Heart left ventricle (tissue), 16 donors: ENCODE measurements at regions not wholly inside any gene's neighbourhood (a gene's known extent, or its start where the extent isn't known, plus 50 kb on each side); places are given as distances from the start of the nearest gene placed in this dataset.

Experiments used
- ATAC-seq, 4 donors: fragments of 200-7000 bp; cut with Tn5 transposase; one replicate each; pipeline ENCODE4 v1.9.1; 2020 to 2022; ENCODE audit warnings: moderate library complexity in 4 of 4, mild to moderate bottlenecking in 3 of 4, moderate number of reproducible peaks in 1 of 4
- DNase-seq, 5 donors: peaks; one replicate each; pipeline ENCODE4 v3.0.0-alpha.2; 2020
- H3K27ac ChIP-seq, 12 donors: fragments of 200-600 bp; sonication (generic) in 4 of 12; one replicate each; pipeline versions ENCODE4 v1.5.0 to v1.8.0; 2016 to 2022; ENCODE audit warnings: mild to moderate bottlenecking in 2 of 12
- H3K27me3 ChIP-seq, 9 donors: fragments of 200-600 bp; sonication (generic) in 2 of 9; one replicate each; pipeline versions ENCODE4 v1.5.1 to v1.8.0; 2016 to 2022; ENCODE audit warnings: mild to moderate bottlenecking in 3 of 9
- H3K36me3 ChIP-seq, 9 donors: fragments of 200-600 bp; sonication (generic) in 2 of 9; one replicate each; pipeline versions ENCODE4 v1.5.0 to v1.8.0; 2018 to 2022; ENCODE audit warnings: mild to moderate bottlenecking in 2 of 9
- H3K4me1 ChIP-seq, 12 donors: fragments of 200-600 bp; sonication (generic) in 4 of 12; one replicate each; pipeline versions ENCODE4 v1.5.0 to v1.8.0; 2016 to 2022; ENCODE audit warnings: mild to moderate bottlenecking in 3 of 12
- H3K4me3 ChIP-seq, 12 donors: fragments of 200-600 bp; sonication (generic) in 4 of 12; one replicate each; pipeline versions ENCODE4 v1.5.0 to v1.8.0; 2017 to 2022; ENCODE audit warnings: mild to moderate bottlenecking in 9 of 12, moderate library complexity in 4 of 12
- H3K9me3 ChIP-seq, 12 donors: fragments of 200-600 bp; sonication (generic) in 4 of 12; one replicate each; pipeline versions ENCODE4 v1.5.0 to v1.8.0; 2016 to 2022; ENCODE audit warnings: mild to moderate bottlenecking in 1 of 12
- POLR2A ChIP-seq, 2 donors: fragments of 450-650 bp; IDR thresholded peaks; one replicate each; pipeline ENCODE4 v1.6.1; 2017; ENCODE audit warnings: antibody characterized with exemption in 2 of 2, mild to moderate bottlenecking in 2 of 2, moderate library complexity in 2 of 2
- WGBS, 4 donors: extraction: QIAGEN DNeasy Blood & Tissue Kit in 2 of 4; methylation state at CpG; one replicate each; pipeline versions ENCODE4 v1.1.5 to v1.1.7; 2013 to 2018; 5-methylcytosine and 5-hydroxymethylcytosine counted together
- intact Hi-C, 10 donors: fragments of 100-400 bp; cut with DNase I; formaldehyde crosslinking; loops; one replicate each; pipeline versions ENCODE4 v1.11.1 to v1.14.2; 2022
- TF ChIP-seq, protein P1 (sequence below), 12 donors: fragments of 200-600 bp; sonication (generic) in 4 of 12; IDR thresholded peaks; one replicate each; pipeline versions ENCODE4 v1.5.0 to v1.8.0; 2018 to 2022; ENCODE audit warnings: antibody characterized with exemption in 12 of 12, mild to moderate bottlenecking in 5 of 12
- donor health status: ischemic (EF 13 %, LVEDD 7.1; RV severe dilation, severe dysfunction).
- donor health status: healthy with polysubstance abuse.
- donor health status: DM: no; HTN: yes; CAD: no.
- donor health status: DM: no; HTN: no; CAD: no.
- donor health status: ischemic (EF 25% LVEDD 6.9; RV normal size, moderate dysfunction).
- donor health status: ischemic (EF 25% LVEDD 5.7; RV mildly dilated, moderate dysfunction).
- donor health status: healthy.
- donor health status: DM: yes; HTN: yes; CAD: no.
- donor health status: ischemic (EF 35%, LVEDD 5.7; RV mildly dilated, moderate dysfunction).
- donor health status: nonischemic (EF 11% LVEDD 7.7; RV severe dilation, severe dysfunction).
- donor health status: DM: yes; HTN: yes; CAD: no.
- donor health status: PGD.
- donor health status: ischemic (EF 29% LVEDD 5.4; RV normal size, mild dysfunction).
- donor health status: nonischemic (EF 23%, LVEDD 6.1; RV moderate dilation, normal function).

GRCh38 chrX:4671344-4671743 lies 957.9 kb upstream of the PRKX start:
- no peak for TF ChIP-seq POLR2A (IDR thresholded peaks at IDR 0.05)
- TF ChIP-seq, protein P1, sequence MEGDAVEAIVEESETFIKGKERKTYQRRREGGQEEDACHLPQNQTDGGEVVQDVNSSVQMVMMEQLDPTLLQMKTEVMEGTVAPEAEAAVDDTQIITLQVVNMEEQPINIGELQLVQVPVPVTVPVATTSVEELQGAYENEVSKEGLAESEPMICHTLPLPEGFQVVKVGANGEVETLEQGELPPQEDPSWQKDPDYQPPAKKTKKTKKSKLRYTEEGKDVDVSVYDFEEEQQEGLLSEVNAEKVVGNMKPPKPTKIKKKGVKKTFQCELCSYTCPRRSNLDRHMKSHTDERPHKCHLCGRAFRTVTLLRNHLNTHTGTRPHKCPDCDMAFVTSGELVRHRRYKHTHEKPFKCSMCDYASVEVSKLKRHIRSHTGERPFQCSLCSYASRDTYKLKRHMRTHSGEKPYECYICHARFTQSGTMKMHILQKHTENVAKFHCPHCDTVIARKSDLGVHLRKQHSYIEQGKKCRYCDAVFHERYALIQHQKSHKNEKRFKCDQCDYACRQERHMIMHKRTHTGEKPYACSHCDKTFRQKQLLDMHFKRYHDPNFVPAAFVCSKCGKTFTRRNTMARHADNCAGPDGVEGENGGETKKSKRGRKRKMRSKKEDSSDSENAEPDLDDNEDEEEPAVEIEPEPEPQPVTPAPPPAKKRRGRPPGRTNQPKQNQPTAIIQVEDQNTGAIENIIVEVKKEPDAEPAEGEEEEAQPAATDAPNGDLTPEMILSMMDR (IDR thresholded peaks at IDR 0.05): no peak
- 35 to 51% (median 39%) methylated on average over 4 of the region's 4 CpGs for WGBS, 4 donors
- Histone ChIP-seq H3K27me3 (no peaks in the 10 kb centered on the region), H3K4me1 (no peaks in the 10 kb centered on the region), H3K4me3 (no peak overlapping the region), H3K27ac (no peak overlapping the region), H3K9me3 (no peaks in the 10 kb centered on the region), H3K36me3 (no peaks in the 10 kb centered on the region)
- ATAC-seq (no peak), DNase-seq (no peak)
- intact Hi-C loops: no loop called here

- intact Hi-C loops: no loop called here
These were observed 957.2 kb upstream of the PRKX start for GRCh38 chrX:4670606-4671005.

DNA sequence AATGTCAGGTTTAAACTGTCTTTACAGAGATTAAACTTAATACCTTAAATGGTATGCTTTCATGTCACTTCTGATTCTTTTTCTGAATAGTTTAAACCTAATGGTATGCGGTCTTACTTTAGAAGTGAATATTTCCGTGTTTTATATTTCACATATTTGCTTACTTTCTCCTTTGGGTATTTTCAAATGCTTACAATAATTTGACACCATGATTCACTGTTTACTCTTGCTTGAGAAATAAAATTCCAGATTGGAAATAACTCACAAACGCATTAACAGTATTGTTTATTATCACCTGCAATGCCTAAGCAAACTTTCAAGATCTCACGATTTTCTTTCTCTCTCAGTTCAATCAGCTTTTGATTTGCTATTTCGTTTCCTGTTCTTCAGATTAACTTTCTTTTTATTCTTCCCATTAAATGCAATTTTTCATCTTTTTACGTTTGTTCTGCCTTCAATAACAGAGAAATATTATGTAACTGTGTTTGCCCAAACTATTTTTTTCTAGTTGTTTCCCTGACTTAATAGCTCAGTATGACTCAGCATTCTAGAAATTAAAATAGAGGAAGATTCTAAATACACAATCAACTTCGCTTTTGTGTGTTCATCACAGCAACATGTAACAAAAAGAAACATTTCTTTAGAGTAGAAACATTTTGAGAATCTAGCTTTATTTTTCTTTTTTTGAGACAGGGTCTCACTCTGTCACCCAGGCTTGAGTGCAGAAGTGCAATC lies 955.5 kb upstream of the PRKX start:
- ATAC-seq (no peak), DNase-seq (no peak)
- Histone ChIP-seq H3K27me3 (no peaks in the 10 kb centered on the region), H3K4me1 (no peaks in the 10 kb centered on the region), H3K27ac (no peak overlapping the region), H3K36me3 (no peaks in the 10 kb centered on the region), H3K9me3 (no peaks in the 10 kb centered on the region), H3K4me3 (no peak overlapping the region)
- TF ChIP-seq, protein P1 (IDR thresholded peaks at IDR 0.05): no peak
- TF ChIP-seq POLR2A (IDR thresholded peaks at IDR 0.05): no peak
- intact Hi-C loops: no loop called here
- 79 to 81% (median 80%) methylated on average over 7 of the region's 7 CpGs for WGBS, 4 donors

More at GRCh38 chrX:4670606-4671005, 957.2 kb upstream of the PRKX start:
- H3K27me3 ChIP-seq: no peaks in the 10 kb centered on the region
- H3K36me3 ChIP-seq: no peaks in the 10 kb centered on the region
- ATAC-seq: no peak
- no peak overlapping the region for H3K27ac ChIP-seq
- 71 to 87% (median 82%) methylated on average over 5 of the region's 5 CpGs for WGBS, 4 donors
- no peak for DNase-seq
- no peaks in the 10 kb centered on the region for H3K4me1 ChIP-seq
- no peak overlapping the region for H3K4me3 ChIP-seq
- no peaks in the 10 kb centered on the region for H3K9me3 ChIP-seq
- TF ChIP-seq, protein P1 (IDR thresholded peaks at IDR 0.05): no peak
- TF ChIP-seq POLR2A (IDR thresholded peaks at IDR 0.05): no peak

DNA sequence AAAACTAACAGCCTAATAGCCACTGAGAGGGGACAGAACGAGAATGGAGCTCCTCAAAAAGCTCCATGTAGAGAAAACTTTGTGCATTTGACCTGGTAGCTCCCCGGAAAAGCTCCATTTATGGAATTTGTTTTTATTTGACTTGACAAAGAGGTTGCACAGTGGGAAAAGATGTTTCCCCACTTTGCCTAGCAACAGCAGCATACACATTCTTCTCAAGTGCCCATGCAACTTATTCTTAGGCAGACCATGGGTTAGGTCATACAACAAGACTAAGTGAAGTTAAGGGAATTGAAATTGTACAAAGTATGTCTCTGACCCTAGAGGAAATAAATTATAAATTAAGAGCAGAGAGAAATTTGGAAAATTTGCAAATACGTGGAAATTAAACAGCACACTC lies 949.6 kb upstream of the PRKX start:
- Histone ChIP-seq H3K36me3 (no peaks in the 10 kb centered on the region), H3K27me3 (no peaks in the 10 kb centered on the region), H3K4me3 (no peak overlapping the region), H3K9me3 (peaks cover 0 to 4% (median 0%) of the 10 kb centered on the region in 12 donors), H3K27ac (no peak overlapping the region), H3K4me1 (no peaks in the 10 kb centered on the region)
- intact Hi-C loops: no loop called here
- TF ChIP-seq, protein P1 (IDR thresholded peaks at IDR 0.05): no peak
- TF ChIP-seq POLR2A (IDR thresholded peaks at IDR 0.05): no peak
- 73 to 86% (median 77%) methylated on average over 3 of the region's 3 CpGs for WGBS, 4 donors
- ATAC-seq: no peak
- DNase-seq: no peak
